GM21737 (cell line): ENCODE measurements at regions not wholly inside any gene's neighbourhood (a gene's known extent, or its start where the extent isn't known, plus 50 kb on each side); places are given as distances from the start of the nearest gene placed in this dataset.

Source experiments
- ATAC-seq: cut with Tn5 transposase; IDR thresholded peaks from one replicate; pipeline ENCODE4 v1.9.1; 2021; ENCODE audit warnings: mild to moderate bottlenecking, moderate library complexity; ENCODE audit not compliant: unreplicated experiment

GRCh38 chr4:110878413-110878812, 255.5 kb upstream of the PITX2 start:
- ATAC-seq: no peak

DNA sequence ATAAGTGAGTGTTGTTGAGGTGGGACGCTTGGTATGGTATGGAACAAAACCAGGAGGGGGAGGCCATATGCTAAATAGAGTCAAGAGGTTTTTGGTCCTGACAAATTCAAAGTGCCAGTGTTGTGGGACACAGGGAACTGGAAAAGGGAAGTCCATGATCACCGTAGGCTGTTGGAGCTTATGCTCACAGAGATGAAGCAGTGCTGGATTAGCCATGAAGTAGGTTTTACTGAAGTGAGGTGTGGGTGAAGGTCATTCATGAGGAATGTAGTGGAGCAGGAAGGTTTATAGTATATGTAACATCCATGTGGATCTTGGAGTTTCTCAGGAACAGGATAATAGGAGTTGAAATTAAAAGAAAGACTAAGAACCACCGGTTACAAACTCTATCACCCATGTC, 256.1 kb upstream of the PITX2 start:
- ATAC-seq: no peak

DNA sequence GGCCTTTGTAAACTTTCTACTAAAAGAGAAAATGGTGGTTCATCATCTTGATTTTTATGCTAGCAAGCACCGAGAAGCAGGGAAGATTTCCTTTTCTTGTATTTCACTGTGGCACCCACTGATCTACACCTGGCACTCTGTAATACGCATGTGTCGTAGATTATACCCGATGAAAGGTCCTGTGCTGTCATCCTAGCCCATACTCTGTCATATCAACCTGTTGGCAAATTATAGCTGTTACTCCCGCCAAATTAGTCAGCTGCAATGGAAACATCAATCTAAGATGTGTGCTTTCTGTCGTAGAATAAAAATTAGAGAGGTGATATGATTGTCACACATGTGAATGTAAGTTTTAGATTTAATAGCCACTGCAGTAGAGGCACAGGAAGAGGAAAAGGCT, 263.4 kb upstream of the PITX2 start:
- no peak for ATAC-seq

- no peak for ATAC-seq
Measured at GRCh38 chr4:110886856-110887255, 264.0 kb upstream of the PITX2 start.

- ATAC-seq: no peak
Measured at GRCh38 chr4:110897784-110898183, 274.9 kb upstream of the PITX2 start.

GRCh38 chr4:110898290-110898689, 275.4 kb upstream of the PITX2 start:
- peak; percentile 83 for ATAC-seq

DNA sequence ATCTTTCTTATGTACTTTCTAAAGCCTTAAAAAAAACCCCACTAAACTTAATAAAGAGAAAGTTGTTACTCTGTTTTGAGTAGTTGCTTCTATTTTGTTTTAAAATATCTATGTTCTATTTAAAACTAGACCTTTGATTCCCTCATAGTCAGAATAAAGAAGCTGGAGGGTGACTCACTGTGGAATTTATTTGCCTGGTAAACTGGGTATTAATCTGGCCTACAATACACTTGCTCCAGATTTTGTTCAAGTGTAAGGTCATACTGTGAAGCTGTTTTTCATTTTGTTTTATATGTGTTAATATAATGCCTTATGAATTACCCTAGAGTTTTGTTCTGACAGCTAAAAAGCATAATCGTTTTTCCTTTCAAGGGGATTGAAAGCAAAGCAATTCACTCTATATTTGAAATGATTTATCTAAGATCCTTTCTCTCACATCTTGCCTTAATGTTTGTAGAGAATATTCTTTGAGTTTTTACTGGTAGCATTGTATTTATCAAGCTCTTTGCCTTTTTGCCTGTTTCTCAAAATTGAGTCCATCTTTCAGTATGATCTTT, 277.4 kb upstream of the PITX2 start:
- ATAC-seq: no peak

GRCh38 chr4:110902500-110902899, 279.6 kb upstream of the PITX2 start:
- ATAC-seq: no peak

DNA sequence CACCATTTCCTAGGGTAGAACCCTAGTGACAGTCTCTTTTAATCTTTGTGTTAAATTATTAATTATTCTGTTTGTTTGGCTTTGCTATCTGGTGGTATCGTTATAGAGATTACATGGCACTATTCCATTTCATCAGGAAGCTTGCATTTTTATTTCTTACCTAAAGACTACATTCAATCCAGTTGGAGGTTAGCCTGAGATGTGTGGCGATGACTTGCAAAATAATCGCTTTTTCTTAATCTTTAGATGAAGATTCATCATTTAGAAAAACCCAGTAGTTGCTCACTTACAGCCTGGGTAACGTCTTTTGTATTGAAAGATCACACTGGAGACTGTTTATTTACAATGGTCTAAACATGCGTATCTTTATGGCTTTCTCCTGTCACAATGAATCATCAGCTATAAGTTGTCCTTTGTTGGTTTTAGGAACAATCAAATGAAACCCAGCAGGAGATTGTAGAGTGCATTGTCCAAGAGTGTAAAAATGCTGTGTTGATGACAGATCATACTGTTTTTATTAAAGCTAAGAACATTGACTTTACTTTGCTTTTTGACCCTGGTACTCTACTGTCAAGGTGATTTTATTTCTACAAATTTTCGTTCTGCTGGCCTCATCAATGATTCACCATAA, 281.7 kb upstream of the PITX2 start:
- ATAC-seq: no peak

DNA sequence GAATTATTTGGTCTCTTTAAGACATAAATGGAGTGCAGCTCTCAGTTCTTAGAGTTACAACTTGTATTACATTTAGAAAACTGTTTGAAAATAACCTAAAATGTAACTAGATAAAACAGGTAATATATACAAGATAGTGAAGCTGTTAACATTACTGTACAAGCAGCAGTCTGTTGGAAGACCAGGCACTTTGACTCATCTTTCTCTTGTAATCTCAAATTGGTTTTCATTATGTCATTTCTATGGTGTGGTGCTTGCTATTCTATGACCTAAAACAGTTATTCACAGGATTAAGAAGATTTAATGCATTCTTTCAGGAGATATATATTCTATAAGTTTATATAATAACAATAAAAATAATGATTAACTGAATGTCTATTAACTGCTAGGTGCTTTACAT, 282.5 kb upstream of the PITX2 start:
- no peak for ATAC-seq

- no peak for ATAC-seq
Measured at GRCh38 chr4:110907801-110908313, 285.0 kb upstream of the PITX2 start.

- no peak for ATAC-seq
Measured at GRCh38 chr4:110914791-110915190, 291.9 kb upstream of the PITX2 start.

DNA sequence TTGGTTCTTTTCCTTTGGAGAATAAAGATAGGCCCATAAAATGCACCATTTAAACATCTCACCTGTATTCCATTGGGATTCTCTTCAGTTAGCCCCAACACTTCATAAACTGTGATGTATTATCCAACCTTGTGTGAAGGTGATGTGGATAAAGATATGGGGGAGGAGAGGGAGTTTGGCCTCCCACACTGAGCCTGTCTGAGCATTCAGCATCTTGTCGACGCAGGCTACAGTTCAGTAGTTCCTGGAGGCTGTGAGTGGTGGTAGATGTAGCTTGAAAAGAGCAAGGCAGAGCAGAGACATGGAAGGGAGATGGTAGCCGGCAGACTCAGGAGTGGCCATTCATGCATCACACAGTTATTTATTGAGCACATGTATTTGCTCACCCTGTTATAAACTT, 292.4 kb upstream of the PITX2 start:
- no peak for ATAC-seq

DNA sequence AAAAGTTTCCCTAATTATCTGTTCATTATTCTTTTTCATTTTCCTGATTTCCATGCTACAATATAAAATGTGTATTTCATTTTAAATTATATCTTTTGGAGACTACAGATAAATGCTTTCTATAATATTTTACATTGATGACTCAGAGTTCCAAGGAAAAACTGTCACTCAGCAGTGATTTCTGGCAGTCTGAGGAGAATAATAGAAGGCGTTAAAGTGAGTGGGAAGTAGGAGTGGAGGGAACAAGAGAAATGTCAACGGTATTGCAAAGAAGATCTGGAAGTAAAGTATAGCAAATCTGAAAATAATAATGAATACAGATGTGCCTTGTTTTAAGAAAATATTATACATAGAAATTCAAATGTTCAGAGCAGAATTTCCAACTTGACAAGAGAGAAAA, 293.6 kb upstream of the PITX2 start:
- no peak for ATAC-seq

GRCh38 chr4:110917835-110918234, 295.0 kb upstream of the PITX2 start:
- no peak for ATAC-seq

DNA sequence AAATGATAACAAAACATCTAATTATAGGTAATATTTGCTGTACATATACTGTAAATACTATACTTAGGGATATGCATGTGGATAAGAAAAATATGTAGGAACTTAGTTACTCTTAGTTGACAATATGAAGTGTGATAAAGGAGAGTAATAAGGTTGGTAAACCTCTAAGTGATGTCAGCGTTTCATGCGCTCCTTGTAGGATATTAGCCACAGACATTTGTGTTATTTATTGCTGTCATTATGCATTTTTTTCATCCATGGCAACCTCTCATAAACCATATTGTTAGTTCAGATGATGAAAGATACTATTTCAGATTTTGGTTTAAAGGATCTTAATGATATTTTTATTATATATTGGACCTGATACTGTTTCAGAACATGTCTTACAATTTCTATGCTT, 298.1 kb upstream of the PITX2 start:
- ATAC-seq: no peak

GRCh38 chr4:110924761-110925160, 301.9 kb upstream of the PITX2 start:
- no peak for ATAC-seq

DNA sequence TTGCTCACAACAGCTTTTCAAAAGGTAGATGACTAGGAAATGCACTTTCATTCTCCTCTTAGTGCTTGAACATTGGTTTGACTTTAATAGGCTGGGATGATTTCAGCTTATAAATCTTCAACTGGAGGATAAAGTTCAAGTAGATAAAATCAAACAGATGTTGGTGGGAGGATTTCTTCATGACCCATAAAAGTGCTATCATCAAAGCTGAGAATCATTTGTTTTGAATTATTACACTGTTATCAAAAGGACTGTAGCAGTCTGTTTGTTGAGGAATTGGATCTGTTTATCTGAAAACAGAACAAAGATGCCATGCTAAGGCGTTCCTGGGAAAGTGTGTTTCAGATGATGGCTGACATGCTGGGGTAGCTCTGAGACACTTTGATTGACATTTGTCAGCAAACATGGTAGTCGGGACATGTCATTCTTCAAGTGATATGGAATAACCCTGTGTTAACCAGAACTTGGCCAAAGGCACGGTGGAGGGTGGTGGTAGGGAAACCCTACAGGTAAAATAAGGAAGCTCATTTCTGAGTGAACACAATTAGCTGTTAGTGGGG, 304.0 kb upstream of the PITX2 start:
- ATAC-seq: no peak

GRCh38 chr4:110933341-110933740, 310.5 kb upstream of the PITX2 start:
- no peak for ATAC-seq

DNA sequence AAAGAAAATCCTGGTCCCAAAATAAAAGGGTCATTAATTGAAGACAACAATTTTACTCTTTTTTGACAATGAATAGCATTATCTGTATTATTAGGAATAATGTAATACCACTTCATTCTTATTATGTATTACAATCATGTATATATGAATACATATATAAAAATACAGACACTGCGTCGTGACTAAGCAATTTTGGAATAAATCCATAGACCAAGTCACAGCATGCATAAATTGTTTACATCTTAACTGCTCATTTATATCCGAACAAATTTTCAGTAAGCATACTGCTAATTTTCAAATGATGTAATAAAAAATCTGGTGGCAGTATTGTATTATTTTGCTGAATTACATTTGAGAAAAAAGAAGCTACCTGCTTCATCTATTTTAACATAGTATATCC, 321.6 kb upstream of the PITX2 start:
- no peak for ATAC-seq

DNA sequence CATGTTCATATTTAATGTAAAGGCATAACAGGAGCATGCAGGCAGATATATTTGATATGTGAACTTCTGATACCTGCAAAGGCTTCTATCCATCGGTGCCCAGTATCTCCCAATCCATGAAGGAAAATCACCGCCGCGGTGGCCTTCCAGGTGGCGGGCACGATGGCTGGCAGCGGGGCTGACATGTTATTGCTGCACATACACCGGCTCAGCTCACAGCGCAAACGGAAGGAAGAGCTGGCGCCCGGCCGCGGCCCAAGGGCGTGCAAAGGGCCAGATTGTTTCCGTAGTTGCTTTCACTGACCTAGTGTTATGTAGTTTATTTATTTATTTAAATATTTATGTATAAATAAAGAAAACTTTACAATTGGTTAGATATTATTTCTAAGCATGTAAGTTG, 322.7 kb upstream of the PITX2 start:
- ATAC-seq: no peak

DNA sequence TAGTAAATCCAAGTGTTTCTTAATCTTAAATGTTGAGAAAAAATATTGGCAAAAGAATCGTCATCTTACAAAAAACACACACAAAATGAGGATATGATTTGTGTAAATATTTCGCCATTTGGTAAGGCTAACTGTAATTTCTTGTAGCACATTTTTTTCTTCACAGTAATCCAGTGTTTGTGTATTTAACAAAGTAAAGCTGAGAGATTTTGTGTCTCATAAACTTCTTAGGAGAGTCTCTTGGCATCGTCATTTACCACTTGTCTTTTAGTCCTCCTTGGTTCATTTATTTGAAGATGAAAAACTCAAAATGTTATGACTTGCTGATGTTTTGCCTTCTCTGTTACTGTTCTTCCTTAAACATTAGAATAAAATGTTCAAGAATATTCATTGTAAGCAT, 326.7 kb upstream of the PITX2 start:
- no peak for ATAC-seq

GRCh38 chr4:110950731-110951130, 327.9 kb upstream of the PITX2 start:
- ATAC-seq: no peak
